CD4-positive, alpha-beta T cell treated with Interleukin-17A for 1 hour (primary cell): ENCODE measurements at regions not wholly inside any gene's neighbourhood (a gene's known extent, or its start where the extent isn't known, plus 50 kb on each side); places are given as distances from the start of the nearest gene placed in this dataset.
"Not testable (repeated sequence)": the region's sequence is repeated elsewhere in the genome, so short reads cannot be mapped to it uniquely, and the experiment has no call there.

ENCODE experiments used
- DNase-seq: peaks from one replicate; pipeline ENCODE4 v3.0.0-alpha.2; 2020

GRCh38 chr1:112817555-112818373 lies 102.6 kb upstream of the PPM1J start:
- no peak for DNase-seq

DNA sequence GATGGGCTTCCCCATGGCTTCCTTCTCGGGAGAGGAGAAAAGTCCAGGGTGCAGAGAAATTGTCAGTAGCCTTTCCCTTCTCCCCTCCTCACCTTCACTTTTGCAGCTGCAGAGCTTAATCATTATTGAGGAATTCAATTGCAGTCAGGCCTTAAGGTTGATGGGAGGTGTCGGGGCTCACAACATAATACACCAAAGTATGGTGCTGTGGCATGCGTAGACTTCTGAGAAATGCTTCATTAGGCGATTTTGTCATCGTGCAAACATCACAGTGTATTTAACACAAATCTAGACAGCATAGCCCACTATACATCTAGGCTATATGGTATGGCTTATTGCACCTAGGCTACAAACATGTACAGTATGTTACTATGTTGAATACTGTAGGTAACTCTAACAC lies 100.2 kb upstream of the PPM1J start:
- no peak for DNase-seq

DNA sequence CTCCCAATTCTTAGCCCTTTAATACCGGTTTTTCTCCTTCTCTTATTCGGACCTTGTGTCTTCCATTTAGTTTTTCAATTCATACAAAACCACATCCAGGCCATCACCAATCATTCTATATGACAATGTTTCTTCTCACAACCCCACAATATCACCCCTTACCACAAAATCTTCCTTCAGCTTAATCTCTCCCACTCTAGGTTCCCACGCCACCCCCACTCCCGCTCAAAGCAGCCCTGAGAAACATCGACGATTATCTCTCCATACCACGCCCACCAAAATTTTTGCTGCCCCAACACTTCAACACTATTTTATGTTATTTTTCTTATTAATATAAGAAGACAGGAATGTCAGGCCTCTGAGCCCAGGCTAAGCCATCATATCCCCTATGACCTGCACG lies 99.5 kb upstream of the PPM1J start:
- DNase-seq = not testable (repeated sequence)

DNA sequence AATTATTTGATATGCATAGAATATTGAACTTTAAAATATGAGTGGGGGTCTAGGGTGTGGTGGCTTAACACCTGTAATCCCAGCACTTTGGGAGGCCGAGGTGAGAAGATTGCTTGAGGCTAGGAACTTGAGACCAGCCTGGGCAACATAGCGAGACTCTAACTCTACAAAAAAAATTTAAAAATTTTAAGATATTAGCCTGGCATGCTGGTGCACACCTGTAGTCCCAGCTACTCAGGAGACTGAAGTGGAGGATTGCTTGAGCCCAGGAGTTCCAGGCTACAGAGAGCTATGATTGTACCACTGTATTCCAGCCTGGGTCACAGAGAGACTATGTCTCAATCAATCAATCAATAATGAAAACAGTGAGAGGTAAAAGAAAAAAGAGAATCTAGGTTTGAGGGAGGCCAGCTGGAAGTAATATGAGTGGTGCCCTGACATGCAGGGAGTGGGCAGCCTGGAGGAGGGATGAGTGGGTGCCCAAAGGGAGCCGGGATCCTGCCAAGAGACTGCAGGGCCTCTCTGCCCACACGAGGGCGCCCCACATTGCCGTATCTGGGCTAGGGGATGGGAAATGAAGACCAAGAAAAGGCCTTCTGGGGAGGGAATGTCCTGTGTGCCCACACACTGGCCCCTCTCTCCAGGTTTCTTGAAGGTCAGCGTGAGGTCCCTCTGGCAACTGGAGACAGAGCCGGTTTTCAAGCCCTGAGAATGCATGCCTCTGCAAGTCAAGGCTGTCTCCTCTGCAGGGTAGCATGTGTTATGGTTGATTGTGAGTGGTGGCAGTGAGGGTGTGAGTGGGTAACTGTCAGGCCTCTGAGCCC lies 93.9 kb upstream of the PPM1J start:
- peak; percentile 45 for DNase-seq

- DNase-seq = no peak
These were observed 92.9 kb upstream of the PPM1J start for GRCh38 chr1:112807999-112808398.

DNA sequence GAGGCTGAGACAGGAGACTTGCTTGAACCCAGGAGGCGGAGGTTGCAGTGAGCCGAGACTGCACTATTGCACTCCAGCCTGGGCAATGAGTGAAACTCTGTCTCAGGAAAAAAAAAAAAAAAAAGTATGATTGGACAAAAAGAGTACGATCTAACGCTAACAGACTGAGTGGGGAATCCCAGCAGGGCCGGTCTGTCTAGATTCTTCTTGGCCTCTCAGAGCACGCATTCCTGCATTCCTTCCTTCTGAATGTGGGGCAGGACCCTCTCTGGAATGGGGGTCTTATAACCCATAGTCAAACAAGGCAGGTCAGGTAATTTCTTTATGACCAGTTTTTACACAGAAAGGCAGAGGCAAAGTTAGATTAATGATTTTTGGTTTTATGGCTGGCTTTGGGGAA lies 92.0 kb upstream of the PPM1J start:
- DNase-seq = no peak

GRCh38 chr1:112806090-112806642 lies 91.0 kb upstream of the PPM1J start:
- no peak for DNase-seq

GRCh38 chr1:112805155-112805853 lies 90.2 kb upstream of the PPM1J start:
- DNase-seq = no peak

DNA sequence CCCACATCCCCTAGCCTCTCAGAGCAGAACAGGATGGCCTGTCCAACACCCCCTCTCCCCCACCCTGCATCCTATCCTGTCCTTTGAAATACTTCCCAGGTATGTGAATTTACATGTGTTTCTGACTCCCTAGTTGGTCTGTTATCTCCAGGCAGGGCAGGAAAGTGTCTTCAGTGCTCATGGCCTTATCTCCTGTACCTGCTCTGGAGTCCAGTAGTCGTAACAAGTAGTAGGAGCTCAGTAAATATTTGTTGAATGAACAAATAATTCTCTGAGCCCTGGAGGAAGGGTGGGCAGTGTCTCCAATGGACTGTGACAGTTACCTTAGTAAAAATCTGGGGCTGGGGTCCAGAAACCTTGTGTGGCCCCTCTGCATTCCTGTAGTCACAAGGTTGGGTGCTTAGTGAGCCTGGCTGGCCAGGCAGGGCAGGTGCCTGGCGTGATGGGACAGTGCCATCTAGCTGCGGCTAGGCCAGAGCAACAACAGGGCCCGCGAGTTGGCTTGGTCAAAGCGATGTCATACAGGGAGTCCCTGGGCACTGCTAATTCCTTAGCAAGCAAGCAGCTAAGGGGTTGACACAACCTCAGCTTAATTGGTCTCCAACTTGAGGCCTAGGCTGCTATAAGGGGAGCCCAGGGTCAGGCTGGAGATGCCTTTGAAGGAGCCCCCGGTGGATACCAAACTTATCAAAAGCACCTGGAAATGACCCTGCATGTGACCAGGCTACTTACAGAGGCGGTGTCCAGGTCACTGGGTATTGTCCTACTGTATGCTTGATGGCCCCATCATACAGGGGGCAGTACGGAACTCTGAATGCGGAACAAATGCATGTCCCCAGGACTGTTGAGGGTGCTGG lies 89.0 kb upstream of the PPM1J start:
- DNase-seq = peak; percentile 39

DNA sequence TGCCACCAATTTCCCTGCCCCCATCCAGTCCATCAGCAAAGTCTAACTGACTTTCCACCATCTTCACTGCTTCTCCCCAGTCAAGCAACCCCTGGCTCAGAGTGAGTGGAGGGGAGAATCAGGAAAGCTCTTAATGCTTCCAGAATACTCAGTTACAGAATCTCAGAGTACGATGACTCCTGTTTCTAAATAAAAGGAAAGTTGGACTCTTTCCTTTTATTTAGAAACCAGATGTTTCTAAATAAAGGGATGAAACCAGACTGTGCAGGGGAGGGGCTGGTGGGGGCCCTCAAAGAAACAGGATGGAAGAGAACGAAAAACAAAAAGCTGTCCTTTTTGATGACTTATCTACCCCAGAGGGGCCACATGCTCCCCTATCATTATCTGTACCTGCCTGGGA lies 85.2 kb upstream of the PPM1J start:
- DNase-seq = no peak

GRCh38 chr1:112798292-112798691 lies 83.2 kb upstream of the PPM1J start:
- DNase-seq = no peak

DNA sequence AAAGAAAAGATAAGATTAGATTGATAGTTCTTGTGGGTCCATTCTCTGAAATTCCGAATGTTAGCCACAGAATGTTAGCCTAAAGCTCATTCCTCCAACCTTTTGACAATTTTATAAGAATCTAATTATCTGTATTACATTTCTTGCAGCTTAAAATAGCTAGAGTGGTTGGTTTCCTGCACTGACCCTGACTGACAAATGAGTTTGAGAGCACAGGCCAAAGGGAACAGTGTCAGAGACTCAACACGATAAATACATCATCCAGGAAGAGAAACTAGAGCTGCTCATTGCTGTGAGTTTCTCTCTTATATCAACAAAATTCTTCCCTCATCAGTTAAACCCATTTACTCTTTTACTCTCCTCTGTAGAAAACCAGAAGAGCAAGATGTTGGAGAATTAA lies 82.1 kb upstream of the PPM1J start:
- no peak for DNase-seq

DNA sequence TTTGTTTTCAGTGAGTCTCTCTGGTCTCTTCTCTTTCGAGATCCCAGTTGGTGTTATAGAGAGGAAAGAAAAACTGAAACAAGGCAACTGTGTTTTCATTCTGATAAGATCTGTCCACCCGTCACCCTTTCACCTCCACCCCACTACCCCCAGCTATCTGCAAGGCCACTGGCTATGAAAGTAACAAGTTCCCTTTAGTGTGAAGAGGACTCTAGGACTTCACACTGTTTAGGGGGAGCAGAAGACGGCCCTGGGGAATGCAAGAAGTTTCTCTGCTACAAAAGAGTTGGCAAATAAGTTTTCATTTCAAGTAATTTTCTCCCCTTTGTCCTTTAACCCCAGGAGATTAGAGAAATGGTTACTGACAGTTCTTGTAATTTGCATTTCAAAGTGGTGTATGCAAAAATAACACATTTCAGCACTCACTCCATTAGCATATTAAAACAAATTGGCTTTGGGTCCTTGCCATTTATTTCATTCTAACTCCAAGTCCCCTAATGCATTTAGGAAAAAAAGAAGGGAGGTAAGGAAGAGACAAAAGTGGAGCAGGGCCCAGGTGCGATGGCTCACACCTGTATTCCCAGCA lies 79.6 kb upstream of the PPM1J start:
- DNase-seq = no peak

GRCh38 chr1:112793631-112794565 lies 78.8 kb upstream of the PPM1J start:
- no peak for DNase-seq

DNA sequence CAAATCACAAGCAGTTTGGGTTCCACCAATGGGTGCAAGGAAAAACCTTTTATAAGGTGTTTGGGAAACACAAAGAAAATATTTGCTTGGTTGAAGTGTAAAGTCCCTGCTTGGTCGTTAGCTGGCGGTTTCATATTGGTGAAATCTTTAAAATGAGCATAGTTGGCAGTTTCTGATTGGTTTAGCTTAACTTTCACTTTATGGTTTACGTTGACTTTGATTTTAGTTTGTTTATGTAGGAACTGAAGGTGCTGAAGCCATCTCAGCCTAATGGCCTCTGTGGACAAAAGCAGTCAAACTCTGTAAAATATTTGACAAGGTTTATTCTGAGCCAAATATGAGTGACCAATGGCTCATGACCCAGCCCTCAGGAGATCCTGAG lies 76.6 kb upstream of the PPM1J start:
- DNase-seq = no peak

DNA sequence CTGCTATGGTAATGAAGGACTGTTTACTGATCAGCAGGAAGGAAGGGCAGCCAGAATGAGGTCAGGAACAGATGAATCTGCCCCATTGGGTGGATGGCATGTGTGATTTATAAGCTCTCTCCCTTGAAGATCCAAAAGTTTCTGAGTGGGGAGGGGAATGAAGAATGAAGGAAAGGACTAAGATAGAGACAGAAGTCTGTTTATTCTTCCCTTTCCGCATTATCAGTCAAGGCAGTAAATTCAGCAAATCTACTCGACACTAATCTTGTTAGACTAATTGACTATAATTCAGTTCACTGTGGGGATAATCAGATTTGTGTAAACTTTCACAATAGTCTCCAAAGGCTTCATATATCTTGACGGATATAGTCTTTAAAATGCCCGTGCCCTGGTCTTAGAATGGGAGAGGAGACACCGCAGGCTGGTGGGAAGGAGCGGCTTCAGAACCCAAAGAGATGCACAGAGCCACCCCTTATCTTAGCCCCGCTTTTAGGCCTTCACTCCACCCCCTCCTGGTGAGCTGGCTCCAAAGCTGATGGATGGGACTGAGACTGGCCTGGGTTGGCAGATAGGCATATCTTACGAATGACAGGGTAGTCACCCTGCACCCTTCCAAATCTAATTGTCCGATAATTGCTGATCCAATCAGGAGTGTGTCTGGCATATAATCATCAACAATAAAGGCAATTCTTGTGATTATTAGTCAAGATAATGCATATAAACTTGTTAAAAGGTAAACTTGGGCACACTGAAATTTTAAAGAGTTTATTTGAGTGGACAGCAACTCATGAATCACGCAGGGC lies 76.0 kb upstream of the PPM1J start:
- no peak for DNase-seq

- no peak for DNase-seq
These were observed 73.4 kb upstream of the PPM1J start for GRCh38 chr1:112788561-112788960.

DNA sequence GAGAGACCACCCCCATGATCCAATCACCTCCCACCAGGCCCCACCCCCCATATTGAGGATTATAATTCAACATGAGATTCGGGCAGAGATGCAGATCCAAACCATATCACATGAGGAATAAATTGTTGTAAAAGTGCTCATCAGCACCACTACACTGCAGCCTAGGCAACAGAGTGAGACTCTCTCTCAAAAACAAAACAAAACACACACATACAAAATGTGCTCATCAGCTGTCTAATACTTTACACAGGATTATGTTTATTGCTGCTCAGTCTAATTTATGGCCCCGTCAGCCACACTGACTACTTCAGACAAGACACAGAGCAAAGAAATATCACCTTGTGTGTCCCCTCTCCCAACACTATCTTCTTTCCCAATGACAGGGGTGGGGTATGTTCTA lies 72.9 kb upstream of the PPM1J start:
- DNase-seq = no peak

GRCh38 chr1:112783059-112783458 lies 67.9 kb upstream of the PPM1J start:
- no peak for DNase-seq
